HFFc6 (cell line): ENCODE measurements at regions not wholly inside any gene's neighbourhood (a gene's known extent, or its start where the extent isn't known, plus 50 kb on each side); places are given as distances from the start of the nearest gene placed in this dataset.
"Not testable (repeated sequence)": the region's sequence is repeated elsewhere in the genome, so short reads cannot be mapped to it uniquely, and the experiment has no call there.

Experiments used
- DNase-seq: peaks from one replicate; pipeline ENCODE4 v3.0.0-alpha.2; 2018
- H3K27ac Mint-ChIP-seq: 2 replicates; pipeline ENCODE4 v1.8.0; 2020; ENCODE audit warnings: mild to moderate bottlenecking, mixed read lengths
- H3K27me3 Mint-ChIP-seq: 2 replicates; pipeline ENCODE4 v1.8.0; 2021; ENCODE audit warnings: mild to moderate bottlenecking, moderate library complexity, mixed read lengths; ENCODE audit not compliant: insufficient read depth
- H3K36me3 Mint-ChIP-seq: 2 replicates; pipeline ENCODE4 v1.8.0; 2021; ENCODE audit warnings: low read depth, mixed read lengths
- H3K4me1 Mint-ChIP-seq: 2 replicates; pipeline ENCODE4 v1.8.0; 2020; ENCODE audit warnings: low read depth, mixed read lengths
- H3K4me3 Mint-ChIP-seq: 2 replicates; pipeline ENCODE4 v1.8.0; 2020; ENCODE audit warnings: mild to moderate bottlenecking, moderate library complexity, mixed read lengths
- H3K9me3 Mint-ChIP-seq: 2 replicates; pipeline ENCODE4 v1.8.0; 2020; ENCODE audit warnings: mild to moderate bottlenecking, mixed read lengths
- TF ChIP-seq, protein P1 (sequence below): fragments of 200-600 bp; sonication (generic); IDR thresholded peaks from 2 replicates; pipeline ENCODE4 v1.5.0; 2021; ENCODE audit warnings: antibody characterized with exemption, mild to moderate bottlenecking

DNA sequence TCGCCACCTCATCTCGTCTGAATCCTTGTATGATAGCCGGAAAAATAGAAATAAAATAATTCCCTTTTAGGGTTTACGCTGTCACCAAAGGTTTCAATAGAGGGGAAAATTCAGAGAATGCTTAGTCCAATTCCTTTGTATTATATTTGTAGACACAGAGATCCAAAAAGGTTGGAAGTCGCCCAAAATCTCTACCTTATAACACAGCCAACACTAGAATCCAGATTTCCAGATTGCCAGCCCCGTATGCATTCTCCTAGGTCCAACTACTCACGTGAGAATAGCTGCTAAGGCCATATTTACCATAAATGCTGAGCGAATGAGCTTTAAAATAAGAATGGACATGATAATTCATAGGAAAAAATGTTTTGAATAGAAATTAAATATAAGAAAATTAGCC is 124.5 kb downstream of the KCNK1 start:
- no peak overlapping the region for H3K27ac Mint-ChIP-seq
- no peaks in the 10 kb centered on the region for H3K4me1 Mint-ChIP-seq
- TF ChIP-seq, protein P1, sequence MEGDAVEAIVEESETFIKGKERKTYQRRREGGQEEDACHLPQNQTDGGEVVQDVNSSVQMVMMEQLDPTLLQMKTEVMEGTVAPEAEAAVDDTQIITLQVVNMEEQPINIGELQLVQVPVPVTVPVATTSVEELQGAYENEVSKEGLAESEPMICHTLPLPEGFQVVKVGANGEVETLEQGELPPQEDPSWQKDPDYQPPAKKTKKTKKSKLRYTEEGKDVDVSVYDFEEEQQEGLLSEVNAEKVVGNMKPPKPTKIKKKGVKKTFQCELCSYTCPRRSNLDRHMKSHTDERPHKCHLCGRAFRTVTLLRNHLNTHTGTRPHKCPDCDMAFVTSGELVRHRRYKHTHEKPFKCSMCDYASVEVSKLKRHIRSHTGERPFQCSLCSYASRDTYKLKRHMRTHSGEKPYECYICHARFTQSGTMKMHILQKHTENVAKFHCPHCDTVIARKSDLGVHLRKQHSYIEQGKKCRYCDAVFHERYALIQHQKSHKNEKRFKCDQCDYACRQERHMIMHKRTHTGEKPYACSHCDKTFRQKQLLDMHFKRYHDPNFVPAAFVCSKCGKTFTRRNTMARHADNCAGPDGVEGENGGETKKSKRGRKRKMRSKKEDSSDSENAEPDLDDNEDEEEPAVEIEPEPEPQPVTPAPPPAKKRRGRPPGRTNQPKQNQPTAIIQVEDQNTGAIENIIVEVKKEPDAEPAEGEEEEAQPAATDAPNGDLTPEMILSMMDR = no peak
- no peak overlapping the region for H3K4me3 Mint-ChIP-seq
- H3K9me3 Mint-ChIP-seq = peaks cover 34% of the 10 kb centered on the region
- DNase-seq = no peak
- H3K27me3 Mint-ChIP-seq = no peaks in the 10 kb centered on the region; the same call in 1 of the 2 replicates
- H3K36me3 Mint-ChIP-seq = no peaks in the 10 kb centered on the region

DNA sequence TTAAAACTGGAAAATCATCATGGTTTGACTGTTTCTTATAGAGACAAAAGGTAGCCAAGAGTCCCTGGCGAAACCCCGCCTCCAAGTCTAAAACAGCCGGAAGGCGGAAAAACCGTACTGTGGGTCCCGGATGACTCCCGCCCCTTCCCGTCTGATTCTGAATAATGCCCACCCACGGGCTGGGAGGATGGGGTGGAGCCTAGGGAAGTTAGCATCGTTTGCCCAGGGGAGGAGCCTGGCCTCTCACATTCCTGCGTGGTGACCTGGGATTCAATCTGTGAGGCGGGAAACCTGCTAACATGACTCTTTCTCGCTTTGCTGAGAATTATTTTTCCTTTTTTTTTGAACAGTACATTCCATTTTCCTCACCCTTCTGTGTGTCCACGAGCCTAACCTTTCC is 124.9 kb downstream of the KCNK1 start:
- Mint-ChIP-seq H3K36me3 (no peaks in the 10 kb centered on the region), H3K27ac (no peak overlapping the region), H3K4me1 (no peaks in the 10 kb centered on the region), H3K4me3 (no peak overlapping the region), H3K9me3 (peaks cover 32% of the 10 kb centered on the region), H3K27me3 (no peaks in the 10 kb centered on the region; the same call in 1 of the 2 replicates)
- TF ChIP-seq, protein P1 = no peak
- DNase-seq = no peak

DNA sequence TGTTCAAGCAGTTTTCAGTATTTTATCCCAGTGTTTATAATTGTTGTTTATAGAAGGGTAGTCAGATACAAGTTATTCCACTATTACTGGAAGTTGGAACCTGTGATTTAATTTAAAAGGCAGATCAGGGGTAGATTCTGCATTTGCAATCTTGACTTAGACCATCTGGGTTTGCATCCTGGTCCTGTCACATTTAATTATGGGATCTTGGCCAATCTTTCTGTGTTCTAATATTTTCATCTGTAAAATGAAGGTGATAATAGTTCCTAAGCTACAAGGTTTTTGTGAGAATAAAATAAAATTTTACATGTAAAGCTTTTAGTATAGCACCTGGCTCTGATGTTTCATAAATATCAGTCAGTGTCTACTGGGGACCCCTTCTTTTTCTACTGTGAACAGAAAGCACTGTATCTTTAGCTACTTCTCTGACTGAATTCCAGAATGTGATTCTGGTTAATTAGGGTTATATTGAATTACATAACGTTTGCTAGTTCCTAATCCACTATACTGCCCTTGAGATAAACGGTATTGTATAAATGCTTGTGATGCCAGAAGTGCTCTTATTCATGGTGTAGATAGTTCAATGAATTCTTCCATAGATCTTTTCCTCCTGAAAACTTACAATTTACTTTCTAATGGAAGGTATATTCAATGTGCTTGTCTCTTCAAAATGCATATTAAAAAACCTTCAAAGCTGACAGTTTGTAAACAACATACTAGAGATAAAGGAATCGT is 131.0 kb downstream of the KCNK1 start:
- TF ChIP-seq, protein P1 = no peak
- DNase-seq = no peak
- H3K4me3 Mint-ChIP-seq = no peak overlapping the region
- H3K4me1 Mint-ChIP-seq = no peaks in the 10 kb centered on the region
- H3K27me3 Mint-ChIP-seq = peaks cover 1% of the 10 kb centered on the region
- H3K27ac Mint-ChIP-seq = no peak overlapping the region
- peaks cover 46% of the 10 kb centered on the region for H3K9me3 Mint-ChIP-seq
- no peaks in the 10 kb centered on the region for H3K36me3 Mint-ChIP-seq

DNA sequence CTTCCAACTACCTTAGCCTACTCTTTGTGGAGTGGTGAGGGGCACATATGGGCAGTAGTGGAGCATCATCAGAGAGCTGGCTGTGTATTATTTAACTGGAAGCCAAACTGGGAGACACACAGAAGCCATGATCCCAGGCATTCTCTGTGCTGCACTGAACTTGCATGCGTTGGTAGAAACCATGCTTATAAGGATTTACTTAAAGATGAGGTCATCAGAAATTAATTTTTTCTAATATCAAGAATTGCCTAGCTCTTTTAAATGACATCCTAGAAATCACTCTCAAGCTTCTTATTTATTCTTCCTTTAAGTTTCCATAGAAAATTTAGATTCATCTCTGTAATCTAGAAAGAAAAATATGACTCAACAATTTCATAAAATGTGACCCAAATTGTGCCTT is 136.2 kb downstream of the KCNK1 start:
- H3K27ac Mint-ChIP-seq = no peak overlapping the region
- DNase-seq = no peak
- no peaks in the 10 kb centered on the region for H3K4me1 Mint-ChIP-seq
- peaks cover 1% of the 10 kb centered on the region; the same call in 1 of the 2 replicates for H3K27me3 Mint-ChIP-seq
- TF ChIP-seq, protein P1 = no peak
- H3K36me3 Mint-ChIP-seq = no peaks in the 10 kb centered on the region
- peaks cover 50% of the 10 kb centered on the region for H3K9me3 Mint-ChIP-seq
- no peak overlapping the region for H3K4me3 Mint-ChIP-seq

DNA sequence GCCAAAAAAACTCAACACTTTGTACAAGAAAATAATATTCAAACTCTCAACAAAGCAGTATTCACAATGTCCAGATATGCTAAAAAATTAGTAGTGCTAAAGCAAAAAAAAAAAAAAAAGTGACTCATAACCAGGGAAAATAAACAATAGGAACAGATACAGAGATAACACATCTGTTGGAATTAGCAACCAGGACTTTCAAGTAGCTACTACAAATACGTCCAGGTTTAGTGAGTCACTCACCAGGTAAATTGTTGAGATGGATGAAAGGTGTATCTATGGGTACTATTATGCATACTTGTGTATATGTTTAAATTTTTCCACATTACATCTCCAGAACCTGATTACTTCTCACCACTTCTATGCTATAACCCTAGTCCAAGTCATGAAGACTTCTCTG is 144.8 kb upstream of the SLC35F3 start:
- no peak overlapping the region for H3K4me3 Mint-ChIP-seq
- DNase-seq = no peak
- TF ChIP-seq, protein P1 = no peak
- H3K36me3 Mint-ChIP-seq = no peaks in the 10 kb centered on the region
- H3K27ac Mint-ChIP-seq = no peak overlapping the region
- no peaks in the 10 kb centered on the region for H3K4me1 Mint-ChIP-seq
- peaks cover 25% of the 10 kb centered on the region for H3K9me3 Mint-ChIP-seq
- H3K27me3 Mint-ChIP-seq = no peaks in the 10 kb centered on the region

DNA sequence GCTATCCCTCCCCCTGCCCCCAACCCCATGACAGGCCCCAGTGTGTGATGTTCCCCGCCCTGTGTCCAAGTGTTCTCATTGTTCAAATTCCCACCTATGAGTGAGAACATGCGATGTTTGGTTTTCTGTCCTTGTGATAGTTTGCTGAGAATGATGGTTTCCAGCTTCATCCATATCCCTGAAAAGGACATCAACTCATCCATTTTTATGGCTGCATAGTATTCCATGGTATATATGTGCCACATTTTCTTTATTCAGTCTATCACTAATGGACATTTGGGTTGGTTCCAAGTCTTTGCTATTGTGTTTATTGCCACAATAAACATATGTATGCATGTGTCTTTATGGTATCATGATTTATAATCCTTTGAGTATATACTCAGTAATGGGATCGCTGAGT is 140.2 kb upstream of the SLC35F3 start:
- H3K9me3 Mint-ChIP-seq = peaks cover 38% of the 10 kb centered on the region
- H3K27me3 Mint-ChIP-seq, H3K36me3 Mint-ChIP-seq, H3K4me1 Mint-ChIP-seq, DNase-seq, H3K27ac Mint-ChIP-seq, H3K4me3 Mint-ChIP-seq: not testable (repeated sequence)
